Tibial nerve (tissue), 4 donors: ENCODE measurements at regions not wholly inside any gene's neighbourhood (a gene's known extent, or its start where the extent isn't known, plus 50 kb on each side); places are given as distances from the start of the nearest gene placed in this dataset.

Source experiments
- DNase-seq, 2 donors: peaks; one replicate each; pipeline ENCODE4 v3.0.0-alpha.2; 2019; ENCODE audit warnings: low spot score in 2 of 2
- H3K27ac ChIP-seq, 4 donors: fragments of 200-600 bp; sonication (generic) in 3 of 4; one replicate each; pipeline ENCODE4 v1.5.1; 2017 to 2019; ENCODE audit warnings: mild to moderate bottlenecking in 1 of 4
- H3K27me3 ChIP-seq, 2 donors: fragments of 200-600 bp; sonication (generic) in 1 of 2; one replicate each; pipeline versions ENCODE4 v1.5.1 to v1.6.0; 2017 to 2019
- H3K36me3 ChIP-seq, 3 donors: fragments of 200-600 bp; sonication (generic); one replicate each; pipeline ENCODE4 v1.5.1; 2018 to 2019
- H3K4me1 ChIP-seq, 4 donors: fragments of 200-600 bp; sonication (generic) in 3 of 4; one replicate each; pipeline ENCODE4 v1.5.1; 2017 to 2019
- H3K4me3 ChIP-seq, 4 donors: fragments of 200-600 bp; sonication (generic) in 3 of 4; one replicate each; pipeline ENCODE4 v1.5.1; 2017 to 2019; ENCODE audit warnings: mild to moderate bottlenecking in 1 of 4, moderate library complexity in 1 of 4
- H3K9me3 ChIP-seq, 4 donors: fragments of 200-600 bp; sonication (generic) in 3 of 4; one replicate each; pipeline ENCODE4 v1.5.1; 2017 to 2019
- EP300 ChIP-seq, 2 donors: sonication (generic); formaldehyde crosslinking; IDR thresholded peaks; one replicate each; pipeline ENCODE4 v1.6.1; 2017; ENCODE audit warnings: antibody characterized with exemption in 2 of 2, mild to moderate bottlenecking in 1 of 2
- POLR2A ChIP-seq, 2 donors: fragments of 450-650 bp; IDR thresholded peaks; one replicate each; pipeline ENCODE4 v1.6.1; 2017; ENCODE audit warnings: antibody characterized with exemption in 2 of 2, mild to moderate bottlenecking in 2 of 2, moderate library complexity in 2 of 2
- WGBS, 2 donors: methylation state at CpG; one replicate each; pipeline ENCODE4 v1.1.5; 2018; 5-methylcytosine and 5-hydroxymethylcytosine counted together
- TF ChIP-seq, protein P1 (sequence below), 5 experiments: fragments of 200-600 bp in 3 of 5; fragments of 450-650 bp in 2 of 5; sonication (generic) in 3 of 5; IDR thresholded peaks; one replicate each; pipeline ENCODE4 v1.5.1; 2016 to 2019; ENCODE audit warnings: antibody characterized with exemption in 5 of 5, mild to moderate bottlenecking in 3 of 5, moderate library complexity in 2 of 5

DNA sequence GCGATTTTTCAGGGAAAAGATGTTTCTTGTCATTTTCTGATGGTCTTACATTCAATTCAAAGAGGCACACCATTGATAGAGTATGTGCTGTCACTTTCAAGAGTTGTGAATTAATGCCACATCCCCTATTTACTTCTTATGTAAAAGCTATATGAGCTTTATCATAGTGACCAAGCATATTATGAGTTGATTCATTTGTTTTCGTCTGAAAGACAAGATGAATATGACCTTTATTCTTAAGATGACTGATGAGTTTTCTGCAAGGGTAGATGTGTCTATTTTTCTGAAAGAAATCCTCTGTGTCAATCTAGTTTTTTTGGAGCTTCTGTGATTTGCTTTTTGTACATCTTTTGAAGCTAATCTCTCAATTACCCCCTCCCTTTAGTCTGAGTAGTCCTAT lies 676.3 kb upstream of the ARGLU1 start:
- no peaks in the 10 kb centered on the region for H3K9me3 ChIP-seq
- H3K4me3 ChIP-seq, result no peak overlapping the region
- WGBS, 2 donors, result 57 to 67% methylated on average over 2 of the region's 2 CpGs
- H3K4me1 ChIP-seq, result no peaks in the 10 kb centered on the region
- no peak for DNase-seq
- H3K36me3 ChIP-seq, result no peaks in the 10 kb centered on the region
- TF ChIP-seq POLR2A (IDR thresholded peaks at IDR 0.05) (no peak), EP300 (IDR thresholded peaks at IDR 0.05) (no peak)
- TF ChIP-seq, protein P1, sequence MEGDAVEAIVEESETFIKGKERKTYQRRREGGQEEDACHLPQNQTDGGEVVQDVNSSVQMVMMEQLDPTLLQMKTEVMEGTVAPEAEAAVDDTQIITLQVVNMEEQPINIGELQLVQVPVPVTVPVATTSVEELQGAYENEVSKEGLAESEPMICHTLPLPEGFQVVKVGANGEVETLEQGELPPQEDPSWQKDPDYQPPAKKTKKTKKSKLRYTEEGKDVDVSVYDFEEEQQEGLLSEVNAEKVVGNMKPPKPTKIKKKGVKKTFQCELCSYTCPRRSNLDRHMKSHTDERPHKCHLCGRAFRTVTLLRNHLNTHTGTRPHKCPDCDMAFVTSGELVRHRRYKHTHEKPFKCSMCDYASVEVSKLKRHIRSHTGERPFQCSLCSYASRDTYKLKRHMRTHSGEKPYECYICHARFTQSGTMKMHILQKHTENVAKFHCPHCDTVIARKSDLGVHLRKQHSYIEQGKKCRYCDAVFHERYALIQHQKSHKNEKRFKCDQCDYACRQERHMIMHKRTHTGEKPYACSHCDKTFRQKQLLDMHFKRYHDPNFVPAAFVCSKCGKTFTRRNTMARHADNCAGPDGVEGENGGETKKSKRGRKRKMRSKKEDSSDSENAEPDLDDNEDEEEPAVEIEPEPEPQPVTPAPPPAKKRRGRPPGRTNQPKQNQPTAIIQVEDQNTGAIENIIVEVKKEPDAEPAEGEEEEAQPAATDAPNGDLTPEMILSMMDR (IDR thresholded peaks at IDR 0.05), result no peak
- no peak overlapping the region for H3K27ac ChIP-seq
- H3K27me3 ChIP-seq, result no peaks in the 10 kb centered on the region

DNA sequence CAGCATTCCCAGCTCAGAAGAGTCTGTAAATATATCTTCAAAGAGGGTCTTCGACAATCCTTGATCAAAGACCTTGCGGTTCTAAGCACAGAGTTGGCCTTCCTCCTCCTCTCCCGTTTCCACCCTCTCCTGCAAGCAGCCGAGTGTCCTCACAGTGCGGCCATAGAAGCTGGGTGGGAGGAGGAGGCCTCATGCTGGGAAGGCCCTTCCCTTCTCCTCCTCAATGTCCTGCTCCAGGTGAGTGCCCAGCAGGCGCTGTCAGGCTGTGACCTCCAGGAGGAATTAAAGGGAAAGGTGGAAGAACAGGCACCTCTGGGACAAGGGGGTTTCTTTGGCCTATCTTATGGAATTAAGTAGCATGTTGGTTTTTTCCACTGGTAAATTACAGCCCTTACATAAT lies 674.2 kb upstream of the ARGLU1 start:
- no peak overlapping the region for H3K4me3 ChIP-seq
- H3K9me3 ChIP-seq, result no peaks in the 10 kb centered on the region
- no peak overlapping the region for H3K27ac ChIP-seq
- TF ChIP-seq EP300 (IDR thresholded peaks at IDR 0.05) (no peak), POLR2A (IDR thresholded peaks at IDR 0.05) (no peak)
- TF ChIP-seq, protein P1 (IDR thresholded peaks at IDR 0.05), result no peak
- no peaks in the 10 kb centered on the region for H3K4me1 ChIP-seq
- no peaks in the 10 kb centered on the region for H3K36me3 ChIP-seq
- no peak for DNase-seq
- H3K27me3 ChIP-seq, result no peaks in the 10 kb centered on the region
- WGBS, 2 donors, result 58% methylated on average over 6 of the region's 6 CpGs

DNA sequence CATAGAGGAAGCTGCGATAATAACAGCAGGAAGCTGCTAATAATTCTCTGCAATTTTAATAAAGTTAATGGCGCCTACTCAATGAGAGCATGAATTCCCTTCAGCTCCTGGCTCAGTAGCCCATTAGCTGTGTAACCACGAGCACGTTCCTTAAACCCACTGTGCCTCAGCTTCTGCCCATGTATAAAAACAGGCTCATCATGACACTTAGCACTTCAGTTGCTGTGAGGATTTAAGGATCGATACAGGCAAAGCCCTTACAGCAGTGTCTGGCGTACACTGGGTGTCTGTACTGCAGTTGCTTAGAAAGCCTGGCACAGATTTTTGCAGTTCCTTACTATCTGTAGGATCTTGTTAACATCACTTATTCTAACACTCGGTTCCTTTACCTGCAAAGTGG lies 673.4 kb upstream of the ARGLU1 start:
- H3K36me3 ChIP-seq, result no peaks in the 10 kb centered on the region

DNA sequence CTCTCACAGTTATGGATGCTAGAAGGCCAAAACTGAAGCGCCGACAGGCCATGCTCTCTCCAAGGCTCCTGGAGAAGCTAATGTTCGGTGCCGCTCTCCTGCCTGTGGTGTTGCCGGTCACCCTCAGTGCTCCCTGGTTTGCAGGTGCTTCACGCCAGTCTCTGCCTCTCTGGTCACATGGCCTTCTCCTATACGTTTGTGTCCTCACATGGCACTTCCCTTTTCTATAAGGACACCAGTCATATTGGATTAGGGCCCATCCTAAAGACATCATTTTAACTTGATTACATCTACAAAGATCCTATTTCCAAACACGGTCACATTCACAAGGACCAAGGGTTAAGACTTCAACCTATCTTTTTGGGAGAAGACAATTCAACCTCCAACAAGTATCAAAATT lies 671.3 kb upstream of the ARGLU1 start:
- TF ChIP-seq, protein P1 (IDR thresholded peaks at IDR 0.05), result no peak
- TF ChIP-seq EP300 (IDR thresholded peaks at IDR 0.05), result no peak
- TF ChIP-seq POLR2A (IDR thresholded peaks at IDR 0.05), result no peak
- Histone ChIP-seq H3K4me3 (no peak overlapping the region), H3K4me1 (no peaks in the 10 kb centered on the region), H3K36me3 (no peaks in the 10 kb centered on the region), H3K9me3 (no peaks in the 10 kb centered on the region), H3K27me3 (no peaks in the 10 kb centered on the region), H3K27ac (no peak overlapping the region)
- 90% methylated on average over 8 of the region's 8 CpGs for WGBS, 2 donors
- no peak for DNase-seq

More for the DNA sequence above, 673.4 kb upstream of the ARGLU1 start:
- WGBS, 2 donors, result 71 to 82% methylated on average over 7 of the region's 7 CpGs
- H3K27me3 ChIP-seq, result no peaks in the 10 kb centered on the region
- DNase-seq, result no peak
- no peaks in the 10 kb centered on the region for H3K4me1 ChIP-seq
- H3K9me3 ChIP-seq, result no peaks in the 10 kb centered on the region
- H3K4me3 ChIP-seq, result no peak overlapping the region
- no peak overlapping the region for H3K27ac ChIP-seq
- TF ChIP-seq, protein P1 (IDR thresholded peaks at IDR 0.05), result no peak
- TF ChIP-seq POLR2A (IDR thresholded peaks at IDR 0.05) (no peak), EP300 (IDR thresholded peaks at IDR 0.05) (no peak)

DNA sequence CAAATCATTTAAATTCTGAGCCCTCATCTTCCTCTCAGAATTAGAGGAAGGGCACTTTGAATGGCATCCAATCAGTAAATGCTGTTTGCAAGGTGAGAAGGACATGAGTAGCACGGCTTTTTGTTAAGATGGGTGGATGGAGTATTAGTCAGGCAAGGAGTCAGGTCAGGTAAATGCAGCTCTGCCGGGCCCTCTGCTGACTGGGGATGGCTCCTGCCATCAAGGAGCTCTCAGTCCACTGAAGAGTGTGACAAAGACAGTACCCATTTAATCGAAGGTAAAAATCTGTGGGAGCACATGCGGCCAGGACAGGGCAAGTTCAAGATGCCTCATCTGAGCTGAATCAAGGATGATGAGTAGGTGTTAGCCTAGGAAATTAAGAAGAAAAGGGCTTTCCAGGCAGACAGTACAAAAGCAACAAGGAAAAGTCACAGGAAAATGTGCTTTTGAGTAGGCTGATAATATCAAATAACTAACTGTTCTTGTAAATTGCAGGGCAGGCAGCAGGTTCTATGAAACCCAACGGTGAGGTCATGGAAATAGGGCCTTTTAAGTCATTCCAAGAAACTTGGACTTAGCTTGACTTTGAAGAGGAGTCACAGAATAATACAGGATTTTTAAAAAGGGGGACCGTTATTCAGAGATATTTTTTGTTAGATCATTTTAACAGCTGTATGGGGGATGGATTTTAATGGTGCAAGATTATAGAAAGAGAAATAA lies 670.5 kb upstream of the ARGLU1 start:
- TF ChIP-seq EP300 (IDR thresholded peaks at IDR 0.05) (no peak), POLR2A (IDR thresholded peaks at IDR 0.05) (no peak)
- TF ChIP-seq, protein P1 (IDR thresholded peaks at IDR 0.05), result no peak
- 66 to 75% methylated on average over 6 of the region's 6 CpGs for WGBS, 2 donors
- H3K27me3 ChIP-seq, result no peaks in the 10 kb centered on the region

More for the DNA sequence above, 670.5 kb upstream of the ARGLU1 start:
- Histone ChIP-seq H3K9me3 (no peaks in the 10 kb centered on the region), H3K4me1 (no peaks in the 10 kb centered on the region), H3K36me3 (no peaks in the 10 kb centered on the region), H3K4me3 (no peak overlapping the region), H3K27ac (no peak overlapping the region)
- DNase-seq, result no peak
